Smooth muscle cell (in vitro differentiated cells): ENCODE measurements at regions not wholly inside any gene's neighbourhood (a gene's known extent, or its start where the extent isn't known, plus 50 kb on each side); places are given as distances from the start of the nearest gene placed in this dataset.

Experiments
- DNase-seq: peaks from one replicate; lab custom pipeline; 2025; ENCODE audit not compliant: unreplicated experiment; lab: John Stamatoyannopoulos, UW
- H2AFZ ChIP-seq: fragments of 200-600 bp; sonication (generic); 2 replicates; pipeline ENCODE4 v1.6.0; 2016; ENCODE audit warnings: antibody characterized with exemption, low read depth, mild to moderate bottlenecking
- H3F3A ChIP-seq: fragments of 200-600 bp; sonication (generic); 2 replicates; pipeline ENCODE4 v1.6.0; 2017; ENCODE audit warnings: antibody characterized with exemption, low read depth
- H3K27ac ChIP-seq: fragments of 200-600 bp; sonication (generic); 2 replicates; pipeline ENCODE4 v1.5.1; 2016; ENCODE audit warnings: low read depth, mild to moderate bottlenecking
- H3K27me3 ChIP-seq: fragments of 200-600 bp; sonication (generic); 2 replicates; pipeline ENCODE4 v1.6.1; 2016; ENCODE audit warnings: low read depth, mild to moderate bottlenecking
- H3K36me3 ChIP-seq: fragments of 200-600 bp; sonication (generic); 2 replicates; pipeline ENCODE4 v1.5.1; 2016; ENCODE audit warnings: low read depth
- H3K4me1 ChIP-seq: fragments of 200-600 bp; sonication (generic); 2 replicates; pipeline ENCODE4 v1.5.1; 2016; ENCODE audit warnings: low read depth
- H3K4me2 ChIP-seq: fragments of 200-600 bp; sonication (generic); 2 replicates; pipeline ENCODE4 v1.6.0; 2016; ENCODE audit warnings: mild to moderate bottlenecking
- H3K4me3 ChIP-seq: fragments of 200-600 bp; sonication (generic); 2 replicates; pipeline ENCODE4 v1.5.1; 2016; ENCODE audit warnings: mild to moderate bottlenecking
- H3K79me2 ChIP-seq: fragments of 200-600 bp; sonication (generic); 2 replicates; pipeline ENCODE4 v1.6.0; 2016; ENCODE audit warnings: low read depth, mild to moderate bottlenecking
- H3K9ac ChIP-seq: fragments of 200-600 bp; sonication (generic); 2 replicates; pipeline ENCODE4 v1.6.0; 2016; ENCODE audit warnings: low read depth
- H3K9me3 ChIP-seq: fragments of 200-600 bp; sonication (generic); replicated peaks from 2 replicates; pipeline ENCODE4 v1.5.1; 2016; ENCODE audit warnings: low read depth
- H4K20me1 ChIP-seq: fragments of 200-600 bp; sonication (generic); 2 replicates; pipeline ENCODE4 v1.6.0; 2016; ENCODE audit warnings: low read depth
- WGBS: methylation state at CpG from one replicate; pipeline ENCODE4 v1.1.7; 2016; ENCODE audit warnings: low lambda C conversion rate; 5-methylcytosine and 5-hydroxymethylcytosine counted together
- TF ChIP-seq, protein P1 (sequence below): fragments of 200-600 bp; sonication (generic); IDR thresholded peaks from 2 replicates; pipeline ENCODE4 v1.5.1; 2017; ENCODE audit warnings: borderline replicate concordance, mild to moderate bottlenecking, antibody characterized with exemption; ENCODE audit not compliant: insufficient read depth, poor library complexity, severe bottlenecking

DNA sequence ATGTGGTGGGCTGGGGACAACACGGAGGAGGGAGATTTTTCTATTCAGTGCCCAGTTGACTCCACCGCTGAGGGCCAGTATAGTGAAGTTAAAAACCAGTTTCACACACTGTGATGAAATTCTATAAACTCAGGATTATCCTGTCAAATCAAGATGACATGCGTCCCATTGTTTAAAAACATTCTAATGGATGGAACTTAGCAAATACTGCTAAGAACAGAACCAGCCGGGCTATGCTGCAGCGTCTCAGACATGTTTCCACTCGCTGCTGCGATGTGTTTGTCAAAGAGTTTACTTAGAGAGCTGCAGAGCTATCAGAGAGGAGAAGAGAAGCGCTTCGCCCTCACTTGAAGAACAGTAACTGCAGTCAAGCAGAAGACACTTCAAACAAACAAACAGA, 212.6 kb upstream of the FOXQ1 start:
- H3K79me2 ChIP-seq: no peaks in the 10 kb centered on the region
- no peaks in the 10 kb centered on the region for H3K27me3 ChIP-seq
- H3K27ac ChIP-seq: no peak overlapping the region
- H3K36me3 ChIP-seq: no peaks in the 10 kb centered on the region
- H3K9ac ChIP-seq: no peak overlapping the region
- no peak for DNase-seq
- H3K4me2 ChIP-seq: peak overlapping the region; percentile 18
- no peak overlapping the region for H2AFZ ChIP-seq
- H3F3A ChIP-seq: no peaks in the 10 kb centered on the region
- peaks cover 8% of the 10 kb centered on the region for H3K4me1 ChIP-seq
- no peaks in the 10 kb centered on the region for H3K9me3 ChIP-seq
- TF ChIP-seq, protein P1, sequence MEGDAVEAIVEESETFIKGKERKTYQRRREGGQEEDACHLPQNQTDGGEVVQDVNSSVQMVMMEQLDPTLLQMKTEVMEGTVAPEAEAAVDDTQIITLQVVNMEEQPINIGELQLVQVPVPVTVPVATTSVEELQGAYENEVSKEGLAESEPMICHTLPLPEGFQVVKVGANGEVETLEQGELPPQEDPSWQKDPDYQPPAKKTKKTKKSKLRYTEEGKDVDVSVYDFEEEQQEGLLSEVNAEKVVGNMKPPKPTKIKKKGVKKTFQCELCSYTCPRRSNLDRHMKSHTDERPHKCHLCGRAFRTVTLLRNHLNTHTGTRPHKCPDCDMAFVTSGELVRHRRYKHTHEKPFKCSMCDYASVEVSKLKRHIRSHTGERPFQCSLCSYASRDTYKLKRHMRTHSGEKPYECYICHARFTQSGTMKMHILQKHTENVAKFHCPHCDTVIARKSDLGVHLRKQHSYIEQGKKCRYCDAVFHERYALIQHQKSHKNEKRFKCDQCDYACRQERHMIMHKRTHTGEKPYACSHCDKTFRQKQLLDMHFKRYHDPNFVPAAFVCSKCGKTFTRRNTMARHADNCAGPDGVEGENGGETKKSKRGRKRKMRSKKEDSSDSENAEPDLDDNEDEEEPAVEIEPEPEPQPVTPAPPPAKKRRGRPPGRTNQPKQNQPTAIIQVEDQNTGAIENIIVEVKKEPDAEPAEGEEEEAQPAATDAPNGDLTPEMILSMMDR: no peak
- no peaks in the 10 kb centered on the region for H4K20me1 ChIP-seq
- 63% methylated on average over 9 of the region's 9 CpGs for WGBS
- no peak overlapping the region for H3K4me3 ChIP-seq

DNA sequence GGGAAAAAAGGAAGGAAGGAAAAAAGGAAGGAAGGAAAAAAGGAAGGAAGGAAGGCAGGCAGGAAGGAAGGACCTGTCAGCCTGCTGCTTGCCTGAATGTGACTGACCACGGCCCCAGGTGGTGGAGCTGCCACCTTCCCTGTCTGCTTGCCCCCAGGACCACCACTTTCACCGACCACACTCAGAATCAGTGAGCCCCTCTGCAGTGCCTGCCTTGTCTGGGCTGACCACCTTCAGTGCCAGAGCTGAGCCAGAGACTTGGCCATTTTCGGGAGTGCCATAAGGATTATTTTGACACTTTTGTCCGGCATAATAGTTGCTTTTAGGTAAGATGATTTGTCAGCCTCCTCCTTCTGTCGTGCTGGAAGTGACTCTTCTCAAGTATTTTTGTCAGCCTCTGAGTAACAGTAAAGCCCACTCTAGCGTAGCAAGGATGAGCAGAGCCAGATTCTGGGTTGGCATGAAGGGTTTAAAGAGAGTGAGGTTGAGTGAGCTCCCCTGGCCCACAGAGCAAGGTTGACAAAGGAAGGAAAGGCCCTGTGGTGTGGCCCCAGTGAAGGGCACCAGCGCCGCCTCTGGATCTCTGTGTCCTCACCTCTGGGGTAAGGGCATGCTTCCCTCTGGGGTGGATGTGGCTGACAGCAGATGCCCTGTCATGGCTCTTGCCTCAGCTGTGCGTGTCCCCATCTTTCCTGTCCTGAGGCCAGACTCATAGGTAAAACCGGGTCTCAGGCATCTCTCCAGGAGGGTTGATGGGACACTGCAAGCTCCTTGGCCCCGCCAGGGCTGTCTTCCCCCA, 214.7 kb upstream of the FOXQ1 start:
- H3K79me2 ChIP-seq: no peaks in the 10 kb centered on the region
- H3K9ac ChIP-seq: no peak overlapping the region
- no peak overlapping the region for H3K27ac ChIP-seq
- H2AFZ ChIP-seq: no peak overlapping the region
- no peaks in the 10 kb centered on the region for H4K20me1 ChIP-seq
- TF ChIP-seq, protein P1: no peak
- no peak for DNase-seq
- WGBS: 95% methylated on average over 11 of the region's 11 CpGs
- no peaks in the 10 kb centered on the region for H3K36me3 ChIP-seq
- H3K4me3 ChIP-seq: no peak overlapping the region
- H3K27me3 ChIP-seq: no peaks in the 10 kb centered on the region
- H3K4me2 ChIP-seq: no peak overlapping the region
- H3K9me3 ChIP-seq: no peaks in the 10 kb centered on the region
- H3F3A ChIP-seq: no peaks in the 10 kb centered on the region
- H3K4me1 ChIP-seq: peaks cover 2% of the 10 kb centered on the region

DNA sequence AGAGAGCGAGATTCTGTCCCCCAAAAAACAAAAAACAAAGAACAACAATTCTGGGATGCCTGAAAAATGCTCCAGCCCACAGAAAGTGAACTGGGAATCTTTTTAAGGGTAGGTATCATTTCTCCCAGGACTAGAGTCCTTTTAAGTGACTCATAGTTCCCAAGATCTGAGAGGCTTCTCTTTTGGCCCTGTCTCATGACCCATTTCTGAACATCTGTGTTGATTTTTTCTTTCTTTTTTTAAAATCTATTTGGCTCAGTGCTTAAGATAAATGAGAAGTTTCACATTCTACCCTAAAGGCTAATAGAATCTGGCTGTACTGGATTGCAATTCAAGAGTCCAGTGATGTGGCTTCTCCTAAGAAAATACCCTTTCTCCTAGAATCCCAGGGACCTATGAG, 217.6 kb upstream of the FOXQ1 start:
- Histone ChIP-seq H2AFZ (no peak overlapping the region), H3K4me1 (peaks cover 2% of the 10 kb centered on the region), H3K79me2 (no peaks in the 10 kb centered on the region), H3K27me3 (no peaks in the 10 kb centered on the region), H3K9ac (no peak overlapping the region), H3K4me2 (peak overlapping the region; percentile 3), H3F3A (no peaks in the 10 kb centered on the region), H3K36me3 (no peaks in the 10 kb centered on the region), H3K9me3 (no peaks in the 10 kb centered on the region), H3K4me3 (no peak overlapping the region), H4K20me1 (no peaks in the 10 kb centered on the region), H3K27ac (peak overlapping the region; percentile 37)
- DNase-seq: no peak
- 83% methylated on average over 1 of the region's 1 CpG for WGBS
- TF ChIP-seq, protein P1: no peak

DNA sequence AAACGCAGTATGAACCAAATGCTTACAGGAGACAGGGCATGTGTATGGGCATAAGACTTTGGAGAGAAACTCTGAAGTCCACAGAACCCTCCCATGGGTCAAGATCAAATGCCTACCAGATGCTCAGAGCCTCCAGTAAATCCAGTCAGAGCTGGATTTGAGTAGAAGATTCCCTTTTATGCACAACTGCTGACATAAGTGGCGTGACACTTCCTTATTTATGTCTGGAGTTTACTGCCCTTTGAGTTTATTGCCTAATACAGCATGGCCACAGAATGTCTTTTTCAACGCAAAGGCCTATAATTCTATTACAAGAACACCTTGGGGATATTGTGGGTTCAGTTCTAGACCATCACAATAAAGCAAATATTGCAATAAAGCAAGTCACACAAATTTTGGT, 220.0 kb upstream of the FOXQ1 start:
- WGBS: 41% methylated on average over 3 of the region's 3 CpGs
- DNase-seq: no peak

More for the DNA sequence above, 220.0 kb upstream of the FOXQ1 start:
- TF ChIP-seq, protein P1: no peak
- Histone ChIP-seq H3K27me3 (no peaks in the 10 kb centered on the region), H4K20me1 (no peaks in the 10 kb centered on the region), H3K79me2 (no peaks in the 10 kb centered on the region), H3K9ac (peak overlapping the region; percentile 1), H3K4me1 (no peaks in the 10 kb centered on the region), H2AFZ (no peak overlapping the region), H3F3A (no peaks in the 10 kb centered on the region), H3K4me3 (no peak overlapping the region), H3K9me3 (no peaks in the 10 kb centered on the region), H3K4me2 (peak overlapping the region; percentile 27), H3K36me3 (no peaks in the 10 kb centered on the region), H3K27ac (peak overlapping the region; percentile 58)
